ENCODE measurements at regions not wholly inside any gene's neighbourhood (a gene's known extent, or its start where the extent isn't known, plus 50 kb on each side); places are given as distances from the start of the nearest gene placed in this dataset.

- Mint-ChIP-seq H3K4me3 (no peak overlapping the region), H3K4me1 (no peaks in the 10 kb centered on the region), H3K27me3 (peaks cover 0 to 2% of the 10 kb centered on the region in 2 donors), H3K27ac (peak overlapping the region in 1 of 7 donors; percentile 8), H3K9me3 (peaks cover 0 to 2% (median 0%) of the 10 kb centered on the region in 8 donors), H3K36me3 (no peaks in the 10 kb centered on the region)
- ChIA-PET POLR2A (ENCODE audit: partially characterized antibody) (no interaction called here), CTCF (ENCODE audit: partially characterized antibody) (interaction anchor here (1.0 kb wide), 1 partner anchor 12 kb away, joined by 3 read pairs; no protein-coding TSS in a partner anchor)
- H3K4me3 ChIP-seq (ENCODE audit: low read length in 2 of 2): no peak overlapping the region
- H3K27me3 ChIP-seq (ENCODE audit: insufficient read depth, low read length): no peaks in the 10 kb centered on the region
- no peak for DNase-seq
- intact Hi-C loops (cut with micrococcal nuclease): no loop called here
- no peaks in the 10 kb centered on the region for H3K4me1 ChIP-seq (ENCODE audit: insufficient read depth, low read length)
- no peak overlapping the region for H3K27ac ChIP-seq (ENCODE audit: low read depth, low read length)
- no peaks in the 10 kb centered on the region for H3K36me3 ChIP-seq (ENCODE audit: insufficient read depth, low read length)
- H3K9me3 ChIP-seq (ENCODE audit: control insufficient read depth in 1 of 2, low read length in 2 of 2): no peaks in the 10 kb centered on the region
Measured at GRCh38 chr6:10303608-10304506, 111.0 kb downstream of the TFAP2A start.

GRCh38 chr6:10302566-10303235, 112.2 kb downstream of the TFAP2A start:
- POLR2A ChIA-PET (ENCODE audit: partially characterized antibody): interaction anchor here (0.6 kb wide), 1 partner anchor 311 kb away, joined by 3 read pairs; no protein-coding TSS in a partner anchor
- peaks cover 0 to 2% of the 10 kb centered on the region in 2 donors for H3K27me3 Mint-ChIP-seq
- DNase-seq: no peak
- H3K4me3 Mint-ChIP-seq: no peak overlapping the region
- H3K36me3 Mint-ChIP-seq: no peaks in the 10 kb centered on the region
- Histone ChIP-seq H3K27me3 (ENCODE audit: insufficient read depth, low read length) (no peaks in the 10 kb centered on the region), H3K4me1 (ENCODE audit: insufficient read depth, low read length) (no peaks in the 10 kb centered on the region), H3K4me3 (ENCODE audit: low read length in 2 of 2) (no peak overlapping the region), H3K9me3 (ENCODE audit: control insufficient read depth in 1 of 2, low read length in 2 of 2) (no peaks in the 10 kb centered on the region), H3K36me3 (ENCODE audit: insufficient read depth, low read length) (no peaks in the 10 kb centered on the region), H3K27ac (ENCODE audit: low read depth, low read length) (no peak overlapping the region)
- H3K4me1 Mint-ChIP-seq: no peaks in the 10 kb centered on the region
- no peak overlapping the region for H3K27ac Mint-ChIP-seq
- intact Hi-C loops (cut with micrococcal nuclease): no loop called here
- CTCF ChIA-PET (ENCODE audit: partially characterized antibody): no interaction called here
- H3K9me3 Mint-ChIP-seq: peaks cover 0 to 2% (median 0%) of the 10 kb centered on the region in 8 donors

DNA sequence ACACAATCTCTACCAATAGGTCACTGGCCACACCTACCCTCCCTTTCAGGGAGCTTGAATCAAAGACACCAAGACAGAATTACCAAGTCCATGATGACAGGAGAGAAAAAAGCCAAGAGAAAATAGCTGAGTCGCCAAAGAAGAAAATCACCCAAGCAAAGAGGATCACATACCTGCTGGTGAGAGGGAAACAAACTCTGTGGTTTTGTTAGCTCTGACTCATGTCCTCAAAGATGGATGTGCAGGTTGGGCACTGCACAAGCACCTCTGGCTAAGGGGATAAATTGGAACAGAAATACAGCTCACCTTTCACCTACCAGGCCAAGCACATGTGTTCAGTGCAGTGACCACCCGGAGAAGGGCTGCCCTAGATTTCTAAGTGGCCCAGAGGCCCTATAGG, 114.8 kb downstream of the TFAP2A start:
- H3K9me3 ChIP-seq (ENCODE audit: control insufficient read depth in 1 of 2, low read length in 2 of 2): no peaks in the 10 kb centered on the region
- H3K36me3 ChIP-seq (ENCODE audit: insufficient read depth, low read length): no peaks in the 10 kb centered on the region
- no peak overlapping the region for H3K27ac ChIP-seq (ENCODE audit: low read depth, low read length)
- no peaks in the 10 kb centered on the region for H3K27me3 ChIP-seq (ENCODE audit: insufficient read depth, low read length)
- Mint-ChIP-seq H3K9me3 (peaks cover 0 to 3% (median 0%) of the 10 kb centered on the region in 8 donors), H3K27ac (no peak overlapping the region), H3K27me3 (no peaks in the 10 kb centered on the region), H3K4me3 (no peak overlapping the region), H3K36me3 (no peaks in the 10 kb centered on the region), H3K4me1 (no peaks in the 10 kb centered on the region)
- intact Hi-C loops (cut with micrococcal nuclease): no loop called here
- H3K4me1 ChIP-seq (ENCODE audit: insufficient read depth, low read length): no peaks in the 10 kb centered on the region
- ChIA-PET CTCF (ENCODE audit: partially characterized antibody) (no interaction called here), POLR2A (ENCODE audit: partially characterized antibody) (no interaction called here)
- no peak overlapping the region for H3K4me3 ChIP-seq (ENCODE audit: low read length in 2 of 2)
- DNase-seq: no peak

DNA sequence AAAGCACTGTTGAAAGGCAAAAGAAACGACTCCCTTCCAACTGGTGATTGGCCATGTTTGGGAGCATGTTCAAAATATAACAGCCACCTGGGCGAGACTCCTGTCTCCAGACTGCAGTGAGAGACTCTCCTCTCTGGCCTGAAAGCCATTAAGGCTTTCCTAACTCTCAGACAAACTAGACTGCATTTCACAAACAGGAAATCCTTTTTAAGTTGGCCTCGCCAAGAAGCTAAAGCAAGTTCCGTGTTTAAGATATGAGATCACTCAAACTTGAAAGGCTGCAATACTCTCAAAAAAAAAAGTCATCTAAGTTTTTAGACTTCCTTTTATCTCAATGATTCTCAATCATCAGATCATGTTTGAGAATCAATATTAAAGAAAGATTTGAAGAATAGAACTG, 117.0 kb downstream of the TFAP2A start:
- CTCF ChIA-PET (ENCODE audit: partially characterized antibody): no interaction called here
- H3K27me3 Mint-ChIP-seq: no peaks in the 10 kb centered on the region
- no peaks in the 10 kb centered on the region for H3K36me3 Mint-ChIP-seq
- H3K27ac Mint-ChIP-seq: no peak overlapping the region
- H3K4me1 Mint-ChIP-seq: no peaks in the 10 kb centered on the region
- DNase-seq: no peak
- intact Hi-C loops (cut with micrococcal nuclease): no loop called here
- POLR2A ChIA-PET (ENCODE audit: partially characterized antibody): no interaction called here
- no peak overlapping the region for H3K4me3 Mint-ChIP-seq
- Histone ChIP-seq H3K4me3 (ENCODE audit: low read length in 2 of 2) (no peak overlapping the region), H3K36me3 (ENCODE audit: insufficient read depth, low read length) (no peaks in the 10 kb centered on the region), H3K27ac (ENCODE audit: low read depth, low read length) (no peak overlapping the region), H3K27me3 (ENCODE audit: insufficient read depth, low read length) (no peaks in the 10 kb centered on the region), H3K4me1 (ENCODE audit: insufficient read depth, low read length) (no peaks in the 10 kb centered on the region), H3K9me3 (ENCODE audit: control insufficient read depth in 1 of 2, low read length in 2 of 2) (no peaks in the 10 kb centered on the region)
- peaks cover 0 to 3% (median 0%) of the 10 kb centered on the region in 8 donors for H3K9me3 Mint-ChIP-seq

DNA sequence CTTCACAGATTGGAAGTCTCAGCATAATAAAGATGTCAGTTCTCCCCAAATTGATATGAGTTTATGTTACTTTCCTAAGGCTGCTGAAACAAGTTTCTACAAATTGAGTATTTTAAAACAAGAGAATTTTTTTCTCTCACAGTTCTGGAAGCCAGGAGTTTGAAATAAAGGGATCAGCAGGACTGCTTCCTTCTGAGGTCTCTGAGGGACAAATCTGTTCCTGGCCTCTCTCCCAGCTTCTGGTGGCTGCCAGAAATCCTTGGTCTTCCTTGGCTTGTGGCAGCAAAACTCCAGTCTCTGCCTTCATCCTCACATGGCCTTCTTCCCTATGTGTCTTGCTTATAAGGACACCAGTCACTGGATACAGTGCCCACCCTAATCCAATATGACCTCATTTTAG, 136.1 kb downstream of the TFAP2A start:
- intact Hi-C loops (cut with micrococcal nuclease): no loop called here
- no peak for DNase-seq
- Mint-ChIP-seq H3K9me3 (peaks cover 0 to 13% (median 2%) of the 10 kb centered on the region in 8 donors), H3K36me3 (no peaks in the 10 kb centered on the region), H3K27ac (no peak overlapping the region), H3K27me3 (peaks cover 1 to 3% of the 10 kb centered on the region in 2 donors), H3K4me1 (no peaks in the 10 kb centered on the region), H3K4me3 (no peak overlapping the region)
- H3K36me3 ChIP-seq (ENCODE audit: insufficient read depth, low read length): no peaks in the 10 kb centered on the region
- no peak overlapping the region for H3K4me3 ChIP-seq (ENCODE audit: low read length in 2 of 2)
- no peak overlapping the region for H3K27ac ChIP-seq (ENCODE audit: low read depth, low read length)
- no peaks in the 10 kb centered on the region for H3K27me3 ChIP-seq (ENCODE audit: insufficient read depth, low read length)
- POLR2A ChIA-PET (ENCODE audit: partially characterized antibody): no interaction called here
- CTCF ChIA-PET (ENCODE audit: partially characterized antibody): no interaction called here
- H3K9me3 ChIP-seq (ENCODE audit: control insufficient read depth in 1 of 2, low read length in 2 of 2): no peaks in the 10 kb centered on the region
- H3K4me1 ChIP-seq (ENCODE audit: insufficient read depth, low read length): no peaks in the 10 kb centered on the region

DNA sequence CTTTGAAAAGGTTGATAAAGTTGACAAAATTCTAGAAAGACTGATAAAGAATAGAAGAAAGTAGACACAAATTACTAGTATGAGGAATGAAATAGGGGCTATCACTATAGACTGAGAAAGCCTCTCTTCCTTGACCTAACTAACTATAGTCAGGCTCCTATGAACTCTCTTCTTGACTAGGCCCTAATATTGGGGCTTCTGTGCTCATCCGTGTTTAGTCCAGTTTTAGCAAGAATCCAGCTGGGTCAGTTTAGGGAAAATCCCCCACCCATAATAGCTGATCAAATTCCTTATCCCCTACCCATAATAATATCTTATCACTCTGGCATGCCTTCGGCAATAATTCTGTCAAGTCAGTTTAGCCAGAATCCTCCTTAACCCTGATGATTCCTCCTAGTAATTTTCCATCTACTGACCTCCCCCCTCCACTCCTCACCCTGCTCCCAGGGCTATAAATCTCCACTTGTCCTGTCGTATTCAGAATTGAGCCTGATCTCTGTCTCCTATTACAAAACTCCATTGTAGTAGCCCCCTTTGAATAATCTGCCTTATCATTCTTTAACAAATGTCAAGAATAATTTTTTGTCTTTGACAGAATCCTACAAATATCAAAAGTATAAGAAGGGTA, 138.1 kb downstream of the TFAP2A start:
- H3K4me1 Mint-ChIP-seq: no peaks in the 10 kb centered on the region
- ChIA-PET POLR2A (ENCODE audit: partially characterized antibody) (no interaction called here), CTCF (ENCODE audit: partially characterized antibody) (no interaction called here)
- Histone ChIP-seq H3K27ac (ENCODE audit: low read depth, low read length) (no peak overlapping the region), H3K4me1 (ENCODE audit: insufficient read depth, low read length) (no peaks in the 10 kb centered on the region), H3K4me3 (ENCODE audit: low read length in 2 of 2) (no peak overlapping the region), H3K27me3 (ENCODE audit: insufficient read depth, low read length) (no peaks in the 10 kb centered on the region), H3K9me3 (ENCODE audit: control insufficient read depth in 1 of 2, low read length in 2 of 2) (no peaks in the 10 kb centered on the region), H3K36me3 (ENCODE audit: insufficient read depth, low read length) (no peaks in the 10 kb centered on the region)
- peaks cover 1 to 5% of the 10 kb centered on the region in 2 donors for H3K27me3 Mint-ChIP-seq
- no peak overlapping the region for H3K4me3 Mint-ChIP-seq
- no peaks in the 10 kb centered on the region for H3K36me3 Mint-ChIP-seq
- intact Hi-C loops (cut with micrococcal nuclease): no loop called here
- no peak for DNase-seq
- H3K27ac Mint-ChIP-seq: no peak overlapping the region
- peaks cover 0 to 13% (median 3%) of the 10 kb centered on the region in 8 donors for H3K9me3 Mint-ChIP-seq

DNA sequence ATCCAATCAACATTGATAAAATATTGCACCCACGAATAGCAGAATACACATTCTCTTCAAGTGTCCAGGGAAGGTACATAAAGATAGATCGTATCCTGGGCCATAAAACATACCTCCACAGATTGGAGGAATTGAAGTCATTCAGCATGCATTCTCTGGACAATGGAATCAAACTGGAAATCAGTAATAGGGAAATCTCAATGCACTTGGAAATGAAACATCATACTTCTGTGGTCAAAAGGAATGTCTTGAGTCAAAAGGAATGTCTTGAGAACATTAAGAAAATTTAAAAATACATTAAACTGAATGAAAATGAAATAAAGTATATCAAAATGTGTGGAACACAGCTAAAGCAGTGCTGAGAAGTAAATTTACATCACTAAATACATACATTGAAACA, 138.8 kb downstream of the TFAP2A start:
- no peaks in the 10 kb centered on the region for H3K4me1 ChIP-seq (ENCODE audit: insufficient read depth, low read length)
- H3K4me3 ChIP-seq (ENCODE audit: low read length in 2 of 2): no peak overlapping the region
- peaks cover 1 to 5% of the 10 kb centered on the region in 2 donors for H3K27me3 Mint-ChIP-seq
- intact Hi-C loops (cut with micrococcal nuclease): no loop called here
- H3K36me3 Mint-ChIP-seq: no peaks in the 10 kb centered on the region
- DNase-seq: no peak
- no peaks in the 10 kb centered on the region for H3K27me3 ChIP-seq (ENCODE audit: insufficient read depth, low read length)
- H3K36me3 ChIP-seq (ENCODE audit: insufficient read depth, low read length): no peaks in the 10 kb centered on the region
- ChIA-PET CTCF (ENCODE audit: partially characterized antibody) (no interaction called here), POLR2A (ENCODE audit: partially characterized antibody) (no interaction called here)
- no peaks in the 10 kb centered on the region for H3K4me1 Mint-ChIP-seq
- H3K9me3 ChIP-seq (ENCODE audit: control insufficient read depth in 1 of 2, low read length in 2 of 2): no peaks in the 10 kb centered on the region
- H3K4me3 Mint-ChIP-seq: no peak overlapping the region
- no peak overlapping the region for H3K27ac Mint-ChIP-seq
- H3K27ac ChIP-seq (ENCODE audit: low read depth, low read length): no peak overlapping the region
- H3K9me3 Mint-ChIP-seq: peaks cover 0 to 13% (median 3%) of the 10 kb centered on the region in 8 donors
